HepG2 (cell line): ENCODE measurements at regions not wholly inside any gene's neighbourhood (a gene's known extent, or its start where the extent isn't known, plus 50 kb on each side); places are given as distances from the start of the nearest gene placed in this dataset.

Source experiments
- ATAC-seq: fragments of 200-7000 bp; cut with Tn5 transposase; 3 replicates; pipeline ENCODE4 v1.9.1; 2020; ENCODE audit warnings: mild to moderate bottlenecking, moderate library complexity
- BruUV-seq: library from RNA; stranded (reverse); fragments of 400-500 nt; replicated peaks from 2 replicates; lab custom pipeline; 2021; lab: Mats Ljungman, UMichigan
- CTCF ChIA-PET: fragments of 300-600 bp; formaldehyde crosslinking; extraction: SDS; loops from one replicate; lab custom pipeline; 2021; ENCODE audit warnings: low total read pairs, inconsistent platforms, low intra/inter-chr PET ratio; lab: Yijun Ruan, JAX
- POLR2A ChIA-PET: fragments of 350-600 bp; sonication (Branson Sonifier 250); formaldehyde crosslinking; loops from one replicate; lab custom pipeline; 2020; ENCODE audit warnings: antibody characterized with exemption, inconsistent platforms; lab: Yijun Ruan, JAX
- DNase-seq: peaks from one replicate; pipeline ENCODE4 v3.0.0-alpha.2; 2015; ENCODE audit warnings: low spot score
- FAIRE-seq: peaks from 3 replicates; lab custom pipeline; 2011; peaks lifted over from hg19 to GRCh38; lab: Jason Lieb, UNC
- H2AFZ ChIP-seq: one replicate; pipeline ENCODE4 v1.6.1; 2011; ENCODE audit warnings: low read length, inconsistent platforms
- H3K27ac ChIP-seq: fragments of 300-600 bp; 3 replicates; pipeline ENCODE4 v1.8.0; 2011; ENCODE audit warnings: mixed run types, mild to moderate bottlenecking, mixed read lengths, low read length, inconsistent platforms; ENCODE audit not compliant: insufficient read depth; ENCODE audit errors: extremely low read length
- H3K27me3 ChIP-seq, 2 experiments: fragments of 200-600 bp in 1 of 2; 2 replicates in 1 of 2; 3 replicates in 1 of 2; pipeline versions ENCODE4 v1.6.0 to v1.8.0; 2011; ENCODE audit warnings: low read length in 2 of 2, mild to moderate bottlenecking in 2 of 2, moderate library complexity in 2 of 2, inconsistent platforms in 1 of 2; ENCODE audit not compliant: insufficient read depth in 2 of 2, control insufficient read depth in 1 of 2
- H3K36me3 ChIP-seq, 2 experiments: fragments of 200-600 bp in 1 of 2; replicated peaks in 1 of 2; 2 replicates in 1 of 2; 3 replicates in 1 of 2; pipeline versions ENCODE4 v1.5.1 to v1.8.0; 2011; ENCODE audit warnings: low read length in 2 of 2, inconsistent platforms in 1 of 2; ENCODE audit not compliant: insufficient read depth in 2 of 2, control insufficient read depth in 1 of 2
- H3K4me1 ChIP-seq: 2 replicates; pipeline ENCODE4 v1.5.1; 2012; ENCODE audit warnings: low read length, inconsistent platforms; ENCODE audit not compliant: insufficient read depth
- H3K4me2 ChIP-seq: 2 replicates; pipeline ENCODE4 v1.6.0; 2011; ENCODE audit warnings: low read depth, low read length, inconsistent platforms
- H3K4me3 ChIP-seq, 3 experiments: fragments of 200-600 bp in 1 of 3; sonication (generic), shearing (Covaris generic) in 1 of 3; replicated peaks in 1 of 3; 2 replicates each; pipeline ENCODE4 v1.5.1; 2011 to 2016; ENCODE audit warnings: low read length in 3 of 3, inconsistent platforms in 2 of 3, low read depth in 2 of 3, mild to moderate bottlenecking in 2 of 3, control low read depth in 1 of 3, mixed read lengths in 1 of 3; ENCODE audit not compliant: insufficient read depth in 1 of 3
- H3K79me2 ChIP-seq: one replicate; pipeline ENCODE4 v1.6.1; 2011; ENCODE audit warnings: low read length, inconsistent platforms; ENCODE audit not compliant: insufficient read depth
- H3K9ac ChIP-seq: 2 replicates; pipeline ENCODE4 v1.6.0; 2011; ENCODE audit warnings: mild to moderate bottlenecking, low read depth, low read length, inconsistent platforms; ENCODE audit not compliant: insufficient read depth
- H3K9me3 ChIP-seq: 2 replicates; pipeline ENCODE4 v1.5.1; 2012; ENCODE audit warnings: mild to moderate bottlenecking, low read length
- H4K20me1 ChIP-seq: 2 replicates; pipeline ENCODE4 v1.6.0; 2011; ENCODE audit warnings: inconsistent platforms, mild to moderate bottlenecking, low read length, moderate library complexity; ENCODE audit not compliant: insufficient read depth
- ARNT ChIP-seq: fragments of 450-650 bp; IDR thresholded peaks from 2 replicates; pipeline ENCODE4 v1.6.1; 2017
- HES4 ChIP-seq: sonication (generic); formaldehyde crosslinking; IDR thresholded peaks from 2 replicates; pipeline ENCODE4 v1.9.0; 2021; ENCODE audit warnings: mild to moderate bottlenecking, missing genetic modification reagents, borderline replicate concordance
- MED8 ChIP-seq: sonication (generic); formaldehyde crosslinking; IDR thresholded peaks from 2 replicates; pipeline ENCODE4 v1.8.1; 2023; ENCODE audit warnings: mild to moderate bottlenecking, missing genetic modification reagents; ENCODE audit not compliant: insufficient replicate concordance
- SNAI1 ChIP-seq: sonication (generic); formaldehyde crosslinking; IDR thresholded peaks from 2 replicates; pipeline ENCODE4 v1.5.0; 2020; ENCODE audit warnings: mild to moderate bottlenecking, missing genetic modification reagents, borderline replicate concordance
- STAT5B ChIP-seq: sonication (generic); formaldehyde crosslinking; IDR thresholded peaks from 2 replicates; pipeline ENCODE4 v1.4.0; 2020; ENCODE audit warnings: missing genetic modification reagents
- ZNF10 ChIP-seq: sonication (generic); formaldehyde crosslinking; IDR thresholded peaks from 2 replicates; pipeline ENCODE4 v1.4.0; 2020; ENCODE audit warnings: mild to moderate bottlenecking, low read depth, missing genetic modification reagents, borderline replicate concordance
- ZNF337 ChIP-seq: sonication (generic); formaldehyde crosslinking; IDR thresholded peaks from 2 replicates; pipeline ENCODE4 v1.5.1; 2020; ENCODE audit warnings: missing genetic modification reagents, low read depth, mild to moderate bottlenecking, borderline replicate concordance
- ZNF513 ChIP-seq: sonication (generic); formaldehyde crosslinking; conservative IDR thresholded peaks from 2 replicates; pipeline ENCODE4 v1.5.0; 2020; ENCODE audit warnings: missing genetic modification reagents
- ZNF614 ChIP-seq: IDR thresholded peaks from 2 replicates; pipeline ENCODE4 v1.6.1; 2018; ENCODE audit warnings: missing biosample characterization, missing genetic modification reagents, inconsistent platforms, borderline replicate concordance
- WGBS: methylation state at CpG from one replicate; pipeline ENCODE4 v1.1.6; 2017; ENCODE audit warnings: low lambda C conversion rate; 5-methylcytosine and 5-hydroxymethylcytosine counted together
- in situ Hi-C: cut with HindIII; loops from 2 replicates; pipeline ENCODE4 v1.10.0; 2017; ENCODE audit warnings: low pct_unique_long_range_greater_than_20kb; ENCODE audit not compliant: extremely low pct_ligation_motif_present
- intact Hi-C: fragments of 100-400 bp; cut with micrococcal nuclease; formaldehyde crosslinking; loops from one replicate; pipeline ENCODE4 v1.10.0; 2022; ENCODE audit not compliant: unreplicated experiment

DNA sequence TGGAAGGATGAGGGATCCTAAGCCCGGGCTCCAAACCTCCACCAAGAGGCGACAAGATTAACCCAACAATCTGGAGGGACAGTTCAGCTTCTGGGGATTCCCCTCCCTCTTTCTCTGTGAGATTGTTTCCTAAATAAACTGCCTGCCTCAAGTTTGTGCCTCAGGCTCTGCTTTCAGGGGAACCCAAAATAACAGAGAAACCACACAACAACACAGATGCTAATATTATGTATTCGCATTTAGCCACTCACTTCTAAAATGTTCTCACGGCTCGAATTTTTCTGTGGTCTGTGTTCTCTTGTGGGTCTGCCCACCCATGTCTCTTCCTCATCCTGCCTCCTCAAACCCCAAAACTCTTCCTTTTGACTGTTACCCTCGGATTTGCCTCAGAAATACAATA is 1381.1 kb upstream of the SLC10A2 start:
- H3K36me3 ChIP-seq: no peaks in the 10 kb centered on the region
- DNase-seq (no peak), FAIRE-seq (no peak), ATAC-seq (no peak)
- no peak overlapping the region for H3K9ac ChIP-seq
- no peak overlapping the region for H3K4me3 ChIP-seq
- no TSS peak for BruUV-seq
- no peak overlapping the region for H3K27ac ChIP-seq
- TF ChIP-seq ZNF614 (CRISPR knock-in tag) (no peak), HES4 (no peak), STAT5B (CRISPR knock-in tag) (no peak), ZNF337 (no peak), SNAI1 (CRISPR knock-in tag) (no peak), ZNF513 (no peak), MED8 (CRISPR knock-in tag) (no peak)
- intact Hi-C loops: no loop called here
- ChIA-PET POLR2A (no interaction called here), CTCF (no interaction called here)
- H2AFZ ChIP-seq: no peak overlapping the region
- H3K79me2 ChIP-seq: no peaks in the 10 kb centered on the region
- WGBS: 7% methylated on average over 6 of the region's 6 CpGs
- H3K4me1 ChIP-seq: no peaks in the 10 kb centered on the region
- H4K20me1 ChIP-seq: no peaks in the 10 kb centered on the region
- H3K27me3 ChIP-seq: no peaks in the 10 kb centered on the region
- H3K9me3 ChIP-seq: peaks cover 66% of the 10 kb centered on the region
- in situ Hi-C loops: no loop called here
- no peak overlapping the region for H3K4me2 ChIP-seq

- H3K4me2 ChIP-seq: no peak overlapping the region
- no peaks in the 10 kb centered on the region for H4K20me1 ChIP-seq
- CTCF ChIA-PET: no interaction called here
- intact Hi-C loops (no loop called here), in situ Hi-C loops (no loop called here)
- no TSS peak for BruUV-seq
- H3K9ac ChIP-seq: no peak overlapping the region
- FAIRE-seq: no peak
- no peak for TF ChIP-seq ARNT
- no peak for TF ChIP-seq ZNF10 (CRISPR knock-in tag)
- no peaks in the 10 kb centered on the region for H3K4me1 ChIP-seq
- no peaks in the 10 kb centered on the region for H3K79me2 ChIP-seq
- H3K27ac ChIP-seq: no peak overlapping the region
- 0% methylated on average over 3 of the region's 3 CpGs for WGBS
- POLR2A ChIA-PET: no interaction called here
- H3K27me3 ChIP-seq: no peaks in the 10 kb centered on the region
- no peak for ATAC-seq
- no peaks in the 10 kb centered on the region for H3K36me3 ChIP-seq
- H3K9me3 ChIP-seq: peaks cover 41% of the 10 kb centered on the region
- DNase-seq: no peak
- no peak overlapping the region for H2AFZ ChIP-seq
- H3K4me3 ChIP-seq: no peak overlapping the region
These were observed 1376.3 kb upstream of the SLC10A2 start for GRCh38 chr13:104442536-104442935.
